ENCODE measurements at regions not wholly inside any gene's neighbourhood (a gene's known extent, or its start where the extent isn't known, plus 50 kb on each side); places are given as distances from the start of the nearest gene placed in this dataset.

DNA sequence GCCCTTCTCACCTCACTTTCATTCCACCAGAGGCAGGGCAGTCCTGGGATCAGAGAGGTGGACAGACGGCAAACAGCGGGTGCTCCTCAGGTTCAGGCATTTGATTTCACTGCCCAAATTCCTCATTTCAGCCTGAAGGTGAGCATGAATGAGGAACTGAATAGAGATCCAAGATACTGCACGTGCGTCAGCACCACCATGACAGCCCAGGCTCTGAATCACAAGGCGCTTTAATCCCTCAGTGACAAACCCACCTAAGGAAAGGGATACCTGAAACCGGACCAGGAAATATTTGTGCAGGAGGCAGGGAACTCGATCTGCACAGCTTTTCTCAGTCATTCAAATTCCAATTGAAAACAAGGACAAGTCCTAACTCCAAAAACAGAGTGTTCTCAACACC is 174.8 kb upstream of the HEY2 start (continued):
- TF ChIP-seq BCL11A (IDR thresholded peaks at IDR 0.05; ENCODE audit: low read depth in 2 of 2, low read length in 2 of 2) (no peak), KDM4A (IDR thresholded peaks at IDR 0.05; ENCODE audit: low read depth, low read length, severe bottlenecking) (no peak), EGR1 (IDR thresholded peaks at IDR 0.05; ENCODE audit: borderline replicate concordance, low read depth, low read length) (no peak), CEBPB (IDR thresholded peaks at IDR 0.05; ENCODE audit: low read depth, low read length) (no peak)

Measured in H1 (cell line).